CD4-positive, alpha-beta T cell treated with Interleukin-6 at 100 ng/mL for 8 hours (primary cell): ENCODE measurements at regions not wholly inside any gene's neighbourhood (a gene's known extent, or its start where the extent isn't known, plus 50 kb on each side); places are given as distances from the start of the nearest gene placed in this dataset.

Experiments
- DNase-seq: peaks from one replicate; pipeline ENCODE4 v3.0.0-alpha.2; 2020; ENCODE audit warnings: mixed read lengths, low spot score

DNA sequence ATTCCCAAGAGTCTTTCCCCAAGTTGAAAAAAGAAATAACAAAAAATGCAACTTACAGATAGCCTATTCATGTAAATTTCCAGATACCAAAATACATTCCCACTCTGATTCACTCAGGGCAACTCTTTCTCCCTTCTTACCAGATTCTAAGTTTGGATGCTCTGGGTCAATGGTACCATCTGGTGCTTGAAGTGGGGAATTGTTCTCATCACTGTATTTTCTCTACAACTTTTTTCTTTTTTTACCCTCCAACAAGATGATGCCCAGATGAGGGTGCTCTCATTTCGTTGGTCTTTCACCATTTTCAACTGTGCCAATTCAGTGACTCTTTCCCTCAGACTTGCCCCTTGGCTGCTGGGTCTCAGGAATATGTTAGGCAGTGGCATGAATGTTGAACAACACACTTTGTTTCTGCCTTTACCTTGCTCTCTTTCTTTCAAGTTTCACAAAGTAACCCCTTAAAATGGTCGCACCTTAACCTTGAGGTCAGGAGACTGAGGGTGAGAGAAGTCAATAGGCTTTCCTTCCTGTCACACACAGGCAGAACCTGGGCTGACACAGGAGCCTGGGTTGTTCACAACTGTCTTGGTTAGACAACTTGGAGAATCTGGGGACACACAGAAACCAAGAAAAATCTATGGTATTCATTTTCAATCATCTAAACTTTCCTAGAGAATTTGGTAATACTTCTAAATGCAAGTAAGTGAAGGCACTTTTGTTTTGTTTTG is 330.7 kb upstream of the SLCO3A1 start:
- peak; percentile 5 for DNase-seq

DNA sequence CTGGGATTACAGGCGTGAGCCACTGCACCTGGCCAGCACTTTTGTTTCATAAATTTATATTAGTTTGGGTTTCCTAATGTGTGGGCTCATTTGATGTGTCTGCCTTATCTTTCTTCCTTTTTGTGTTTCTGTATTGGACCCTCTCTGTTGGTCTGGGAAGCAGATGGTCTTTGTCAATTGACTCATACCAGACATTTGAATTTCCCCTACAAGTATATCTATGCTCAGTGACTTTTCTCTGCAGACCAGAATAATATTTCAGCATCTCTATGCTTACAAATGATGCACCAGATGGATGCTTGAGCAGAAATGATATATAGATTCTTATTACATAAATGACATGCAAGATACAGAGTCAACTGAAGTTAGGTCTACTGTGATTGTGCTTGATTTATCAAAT is 329.9 kb upstream of the SLCO3A1 start:
- DNase-seq, result no peak

DNA sequence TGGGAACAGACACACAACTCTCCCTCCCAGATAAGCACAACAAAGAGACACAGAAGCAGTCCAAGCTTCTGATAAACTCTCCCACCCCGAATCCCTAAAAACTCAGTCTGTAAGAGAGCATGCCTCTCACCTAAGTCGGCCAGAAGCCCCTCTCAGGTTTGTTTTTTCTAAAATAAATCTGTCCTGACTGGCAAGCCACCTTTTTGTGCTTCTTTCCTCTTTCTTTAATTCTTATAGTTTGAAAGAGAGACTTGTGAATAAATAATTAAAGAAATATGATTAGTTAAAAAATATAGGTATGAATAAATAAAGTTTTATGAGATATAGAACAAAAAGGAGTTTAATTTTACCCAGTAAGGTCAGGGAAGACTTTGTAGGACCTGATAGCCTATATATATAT is 329.0 kb upstream of the SLCO3A1 start:
- no peak for DNase-seq

DNA sequence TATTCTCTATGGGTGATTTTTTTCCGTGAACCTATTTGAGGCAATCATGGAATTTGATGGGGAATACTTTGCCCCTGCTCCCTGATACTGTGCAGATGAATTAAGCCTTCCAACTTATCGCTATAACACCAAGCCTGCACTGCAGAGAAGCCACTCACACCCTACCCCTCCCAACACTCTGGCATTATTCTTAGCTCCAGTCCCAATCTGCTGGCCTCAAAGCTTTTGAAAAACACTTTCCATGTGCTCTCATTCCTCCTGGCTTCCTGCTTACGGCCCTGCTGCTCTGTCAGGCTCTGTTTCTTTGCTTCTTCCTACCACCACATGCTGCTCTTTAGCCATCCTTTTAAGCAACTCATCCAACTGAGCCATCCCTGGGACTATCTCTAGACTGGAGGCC is 327.8 kb upstream of the SLCO3A1 start:
- DNase-seq, result no peak

DNA sequence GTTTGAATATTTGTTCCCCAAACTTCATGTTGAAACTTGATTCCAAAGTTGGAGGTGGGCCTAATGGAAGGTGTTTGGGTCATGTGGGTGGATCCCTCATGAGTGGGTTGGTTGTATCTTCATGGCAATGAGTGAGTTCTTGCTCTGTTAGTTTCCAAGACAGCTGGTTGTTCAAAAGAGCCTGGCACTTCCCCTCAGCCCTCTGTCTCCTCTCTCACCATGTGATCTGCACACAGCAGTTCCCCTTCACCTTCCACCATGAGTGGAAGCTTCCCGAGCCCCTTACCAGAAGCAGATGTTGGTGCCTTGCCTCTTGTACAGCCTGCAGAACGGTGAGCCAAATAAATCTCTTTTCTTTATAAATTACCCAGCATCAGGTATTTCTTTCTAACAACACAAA is 327.1 kb upstream of the SLCO3A1 start:
- no peak for DNase-seq

DNA sequence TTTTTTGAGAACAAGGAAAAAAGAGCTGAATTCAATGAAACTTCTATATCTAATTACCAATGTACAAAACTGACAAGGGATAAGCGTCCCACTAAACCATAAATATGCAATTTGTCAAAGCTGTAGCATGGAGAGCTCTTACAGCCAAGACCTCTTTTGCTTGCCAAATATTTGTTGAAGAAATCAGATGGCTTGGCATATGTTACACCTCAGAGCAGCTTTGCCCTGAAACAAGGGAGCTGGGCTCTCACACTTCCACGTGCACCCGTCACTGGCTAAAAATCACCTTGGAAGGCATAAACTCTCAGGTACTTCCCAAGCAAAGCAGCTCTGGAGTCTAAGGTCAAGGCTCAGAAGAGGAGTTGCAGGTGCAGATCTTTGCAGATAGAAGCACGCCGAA is 324.7 kb upstream of the SLCO3A1 start:
- no peak for DNase-seq

DNA sequence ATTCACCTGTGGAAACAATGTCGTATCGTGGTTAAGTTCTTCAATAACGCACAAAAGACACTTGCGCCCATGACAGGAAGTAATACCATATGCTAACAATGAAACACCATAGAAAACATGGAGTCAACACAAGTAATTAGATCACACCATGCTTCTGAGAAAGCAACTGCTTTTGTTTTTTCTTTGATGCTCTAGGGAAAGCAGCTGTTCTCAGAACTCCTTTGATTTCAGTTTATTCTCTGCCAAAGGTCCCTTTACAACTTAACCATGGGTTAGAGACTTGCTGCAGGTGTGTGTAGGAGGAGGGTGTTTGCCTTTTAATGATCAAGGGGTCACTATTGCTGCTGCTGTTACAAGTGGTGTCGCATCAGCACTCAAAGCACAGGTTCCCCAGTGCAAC is 324.0 kb upstream of the SLCO3A1 start:
- no peak for DNase-seq

DNA sequence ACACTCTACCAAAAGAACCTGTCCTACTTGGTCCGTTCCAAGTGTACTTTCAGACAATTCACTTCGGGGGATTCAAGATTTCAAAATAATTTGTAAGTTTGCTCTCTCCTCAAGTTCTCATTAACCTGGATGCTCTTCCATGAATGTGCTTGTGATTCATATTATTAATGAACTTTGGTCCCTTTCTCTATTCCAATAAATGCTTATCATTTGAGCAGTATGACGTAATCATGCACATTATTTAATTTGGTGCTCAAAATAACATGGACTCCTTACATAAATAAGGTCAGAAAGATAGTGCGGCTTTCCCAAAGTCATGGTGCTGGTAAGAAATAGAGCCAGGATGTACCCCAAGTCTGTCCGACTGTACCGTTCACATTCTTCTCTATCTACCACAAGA is 323.2 kb upstream of the SLCO3A1 start:
- DNase-seq, result no peak

DNA sequence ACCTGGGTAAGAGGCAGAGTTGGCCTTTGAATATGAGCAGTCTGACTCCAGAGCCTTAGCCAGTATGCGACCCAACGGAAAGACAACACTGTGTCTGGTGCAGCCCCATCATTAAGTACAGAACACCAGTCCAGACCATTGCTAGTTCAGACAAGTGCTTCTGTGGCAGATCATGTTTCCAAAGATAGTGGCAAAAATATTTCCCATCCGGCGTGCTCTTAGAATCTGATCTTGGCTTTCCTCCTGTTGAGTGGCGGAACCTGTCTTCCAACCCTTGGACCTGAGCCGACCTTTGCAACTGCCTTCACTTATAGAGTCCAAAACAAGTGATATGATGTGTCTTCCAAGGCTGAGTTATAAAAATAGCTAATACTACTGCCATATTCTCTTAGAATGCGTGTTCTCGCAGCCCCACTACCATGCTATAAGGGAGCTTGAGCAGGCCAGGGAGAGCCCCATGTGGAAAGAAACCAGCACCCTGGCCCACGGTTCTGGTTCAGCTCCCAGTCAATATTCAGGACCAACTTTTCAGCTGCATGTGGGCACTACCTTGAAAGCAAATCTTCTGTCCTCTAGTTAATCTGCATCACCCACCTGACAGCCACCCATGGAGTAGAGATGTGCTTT is 322.4 kb upstream of the SLCO3A1 start:
- DNase-seq, result no peak

DNA sequence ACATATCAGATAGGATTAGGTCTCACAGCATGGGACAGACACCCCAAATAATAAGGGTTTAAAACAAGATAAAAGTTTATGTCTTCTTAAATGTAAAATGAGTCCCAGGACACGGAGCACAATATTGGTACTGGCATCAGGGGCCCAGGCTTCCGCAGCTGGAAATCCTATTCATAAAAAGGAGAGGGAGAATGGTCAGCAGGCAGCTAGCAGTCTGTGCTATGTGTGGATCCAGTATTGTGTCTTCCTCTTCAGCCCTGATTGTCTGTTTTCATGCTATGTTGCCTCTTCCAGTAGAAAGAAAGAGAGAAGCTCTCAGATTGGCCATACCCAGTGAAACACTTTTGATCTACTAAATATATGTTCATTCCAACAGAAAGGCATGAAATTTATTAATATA is 319.3 kb upstream of the SLCO3A1 start:
- DNase-seq, result no peak

DNA sequence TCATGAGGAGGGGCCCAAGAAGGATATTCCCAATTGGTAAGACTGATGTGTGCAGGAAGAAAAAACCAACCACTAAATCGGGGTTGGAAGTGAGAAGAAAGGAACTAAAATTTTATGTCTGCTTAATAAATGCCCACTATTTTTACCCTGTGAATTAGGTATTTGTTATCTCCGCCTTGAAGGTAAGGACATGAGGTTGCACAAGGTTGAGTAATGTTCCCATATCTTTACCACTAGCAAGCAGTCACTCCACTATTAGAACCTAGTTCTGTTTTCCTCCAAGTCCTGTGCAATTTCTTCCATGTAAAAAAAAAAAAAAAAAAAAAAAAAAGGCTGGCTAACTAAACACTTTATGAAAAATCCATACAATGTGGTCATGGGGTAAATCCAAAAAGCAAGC is 318.5 kb upstream of the SLCO3A1 start:
- no peak for DNase-seq

DNA sequence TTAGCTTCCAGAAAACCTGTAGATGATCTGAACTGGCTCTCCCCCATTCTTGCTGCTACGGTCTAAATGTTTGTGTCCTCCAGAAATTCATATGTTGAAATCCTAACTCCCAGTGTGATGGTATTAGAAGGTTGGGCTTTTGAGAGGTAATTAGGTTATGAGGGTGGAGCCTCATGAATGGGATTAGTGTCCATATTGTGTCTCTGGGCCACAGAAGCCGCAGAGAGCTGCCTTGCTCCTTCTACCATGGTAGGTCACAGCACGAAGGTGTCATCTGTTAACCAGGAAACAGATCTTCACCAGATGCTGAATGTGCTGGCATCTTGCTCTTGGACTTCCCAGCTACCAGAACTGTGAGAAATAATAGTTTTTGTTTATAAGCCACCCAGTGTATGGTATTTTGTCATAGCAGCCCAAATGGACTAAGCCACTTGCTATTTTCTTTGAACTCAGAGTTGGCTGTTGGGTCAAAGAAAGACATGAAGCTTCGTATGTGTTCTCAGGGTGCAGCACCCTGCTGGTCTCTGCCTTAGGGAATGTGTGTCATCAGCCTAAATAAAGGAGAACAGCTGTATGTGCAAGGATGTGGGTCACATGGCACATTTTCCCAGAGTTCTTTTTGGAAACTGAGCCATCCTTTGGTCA is 317.5 kb upstream of the SLCO3A1 start:
- DNase-seq, result no peak

DNA sequence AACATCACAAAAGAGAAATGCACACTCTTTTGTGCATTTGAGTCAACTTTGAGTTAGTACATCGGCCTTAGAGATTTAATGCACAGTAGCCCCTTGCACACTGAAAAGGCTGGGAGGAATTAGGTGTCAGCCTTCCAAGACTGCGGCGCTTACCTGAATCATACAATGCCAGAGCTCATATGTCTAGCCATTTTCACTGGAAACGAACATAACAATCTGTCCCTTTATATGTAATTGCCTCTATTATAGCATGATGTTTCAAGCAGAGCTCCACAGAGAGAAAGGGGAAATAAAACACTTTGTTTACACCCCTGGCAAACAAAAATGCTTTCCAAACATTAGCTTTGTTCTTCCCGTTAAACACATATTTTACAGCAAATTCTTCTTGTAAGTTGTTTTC is 315.7 kb upstream of the SLCO3A1 start:
- no peak for DNase-seq

DNA sequence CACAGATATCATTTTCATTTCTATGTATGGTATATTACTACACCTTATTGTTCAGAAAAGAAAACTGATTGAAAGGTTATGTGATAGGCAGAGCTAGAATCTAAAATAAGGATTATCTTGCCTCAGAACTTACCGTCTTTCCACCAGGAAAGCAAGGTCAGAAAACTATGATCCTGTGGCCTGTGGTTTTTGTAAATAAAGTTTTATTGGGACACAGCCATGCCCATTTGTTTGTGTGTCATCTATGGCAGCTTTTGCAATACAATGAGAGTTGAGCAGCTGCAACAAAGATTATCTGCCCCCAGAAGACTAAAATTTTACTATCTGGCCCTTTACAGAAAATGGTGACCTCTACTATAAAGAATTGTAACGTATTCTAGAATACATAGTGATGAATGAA is 314.7 kb upstream of the SLCO3A1 start:
- no peak for DNase-seq

DNA sequence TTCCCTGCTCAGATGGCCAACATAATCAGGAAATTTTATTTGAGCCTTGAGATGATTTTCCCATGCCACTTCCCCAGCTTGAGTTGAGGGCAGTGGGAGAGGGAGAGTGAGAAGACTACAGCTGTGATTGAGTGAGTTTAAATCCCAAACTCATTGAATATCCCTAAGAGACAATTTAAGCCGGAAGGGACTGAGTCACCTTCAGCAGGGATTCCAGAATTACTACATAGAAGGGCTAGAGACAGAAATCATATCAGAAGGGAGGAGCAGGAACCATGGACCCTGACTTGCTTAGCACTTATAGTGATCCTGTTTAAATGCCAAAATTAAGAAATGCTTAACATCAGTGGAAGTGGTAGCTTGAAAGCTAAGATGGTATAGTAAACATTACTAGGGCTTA is 312.2 kb upstream of the SLCO3A1 start:
- DNase-seq, result no peak

DNA sequence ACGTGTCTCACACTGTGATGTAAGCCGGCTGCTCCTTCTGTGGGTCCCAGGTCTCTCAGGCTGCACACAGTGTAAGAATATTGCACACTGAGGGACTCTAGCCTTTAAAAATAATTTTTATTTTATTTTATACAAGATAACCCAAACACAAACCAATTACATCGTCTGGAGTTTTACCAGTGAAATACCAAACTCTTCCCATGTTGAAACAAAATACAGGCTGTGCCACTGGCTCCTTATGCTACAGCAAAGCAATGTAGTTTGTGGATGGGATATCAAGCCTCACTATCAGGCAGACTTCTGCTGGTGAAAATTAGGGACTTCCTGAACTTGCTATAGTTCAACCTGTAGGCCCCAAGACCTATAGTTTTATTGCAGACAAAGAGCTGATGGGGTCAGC is 311.3 kb upstream of the SLCO3A1 start:
- no peak for DNase-seq

DNA sequence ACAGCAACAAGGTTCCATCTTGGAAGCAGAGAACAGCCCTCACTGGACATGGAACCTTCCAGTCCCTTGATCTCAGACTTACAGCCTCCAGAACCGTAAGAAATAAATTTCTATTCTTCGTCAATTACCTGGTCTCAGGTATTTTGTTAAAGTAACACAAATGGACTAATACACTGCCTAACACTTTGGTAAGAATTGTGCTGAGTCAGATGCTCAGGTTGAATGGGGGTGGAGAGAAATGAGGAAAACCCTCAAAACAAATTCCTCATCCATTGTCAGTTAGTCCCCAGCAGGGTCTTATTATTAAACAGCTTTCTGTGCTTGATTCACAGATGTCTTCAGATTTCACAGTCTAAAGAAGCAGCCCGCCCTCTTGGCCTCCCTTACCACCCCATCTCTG is 306.2 kb upstream of the SLCO3A1 start:
- no peak for DNase-seq

DNA sequence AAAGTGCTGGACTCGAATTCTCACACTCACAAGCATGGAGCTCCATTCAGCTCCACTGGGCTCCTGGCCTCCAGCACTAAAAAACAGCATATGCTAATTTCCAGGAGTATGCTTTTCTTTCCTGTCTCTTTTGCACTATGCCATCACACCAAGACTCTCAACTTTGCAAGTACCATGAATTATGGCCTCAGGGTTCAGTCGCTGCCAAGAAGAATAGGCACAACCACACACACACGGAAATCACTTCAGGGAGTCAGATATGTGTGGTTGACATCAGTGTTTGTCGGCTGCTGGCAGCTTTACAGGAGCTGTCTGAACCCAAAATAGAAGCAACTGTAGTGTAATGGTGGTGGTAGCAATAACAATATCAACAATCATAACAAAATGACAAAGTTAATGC is 305.0 kb upstream of the SLCO3A1 start:
- DNase-seq, result no peak

DNA sequence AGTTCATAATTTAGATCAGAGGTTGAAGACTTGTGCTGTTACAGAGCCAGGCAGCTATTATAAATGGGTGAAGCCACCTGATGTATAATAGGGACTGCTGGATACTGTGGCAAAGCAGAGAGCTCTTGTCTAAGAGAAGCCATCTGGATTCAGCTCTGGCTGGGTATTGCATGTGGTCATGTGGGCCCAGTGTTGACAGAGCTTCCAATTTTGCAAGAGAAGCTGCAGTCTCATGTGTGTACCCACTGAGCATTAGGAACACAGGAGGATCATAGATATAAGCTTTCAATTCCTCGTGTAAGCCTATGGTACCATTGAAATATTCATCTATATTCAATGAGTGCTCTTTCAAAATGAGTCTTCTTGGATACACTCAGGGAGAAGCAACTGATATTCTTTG is 303.9 kb upstream of the SLCO3A1 start:
- no peak for DNase-seq

DNA sequence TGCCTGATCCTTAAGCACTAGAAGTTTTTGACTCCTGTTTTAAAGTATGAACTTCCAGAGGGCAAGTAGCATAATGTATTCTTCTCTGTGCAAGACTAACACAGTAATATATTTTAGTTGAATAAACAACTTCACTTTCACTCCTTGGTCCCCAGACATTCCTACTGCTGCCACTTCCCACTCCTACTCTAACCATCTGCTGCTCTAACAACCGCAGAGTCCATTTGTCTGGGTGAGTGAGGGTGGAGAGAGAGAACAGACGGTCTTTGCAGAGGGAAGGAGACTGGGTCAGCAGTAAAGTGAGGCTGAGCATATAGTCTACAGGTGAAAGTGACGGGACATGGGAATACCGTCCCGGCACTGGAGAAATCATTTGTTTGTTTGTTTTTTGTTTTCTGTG is 301.0 kb upstream of the SLCO3A1 start:
- DNase-seq, result no peak

DNA sequence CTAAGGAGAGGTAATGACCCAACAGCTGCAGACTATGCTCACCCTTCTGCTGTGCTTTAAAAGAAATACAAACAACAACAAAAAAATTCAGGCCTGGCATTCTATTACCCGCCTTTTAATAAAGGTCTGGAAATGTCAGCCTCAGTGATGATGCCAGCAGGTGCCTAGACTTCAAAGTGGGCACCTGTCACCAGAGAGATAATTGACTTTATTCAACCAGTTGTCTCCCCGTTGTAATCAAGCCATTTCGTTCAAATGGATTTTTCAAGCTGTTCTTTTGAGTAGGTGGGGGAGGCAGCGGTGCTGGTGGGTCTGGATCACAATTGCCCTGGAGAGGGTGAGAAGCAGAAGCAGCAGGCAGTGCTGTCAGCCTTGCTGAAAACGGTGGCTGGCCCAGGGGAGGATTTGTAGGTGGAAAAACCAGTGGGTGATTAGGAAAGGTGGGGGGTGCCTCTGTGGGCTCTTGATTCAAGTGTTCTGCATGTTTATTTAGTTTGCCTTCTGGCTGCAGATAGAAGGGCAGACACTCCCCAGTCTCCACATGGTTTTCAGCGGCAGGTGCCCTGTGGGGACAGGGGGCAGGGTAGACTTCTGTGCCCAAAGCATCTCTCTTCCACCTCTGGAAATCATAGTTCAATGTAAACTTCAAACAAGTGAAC is 300.2 kb upstream of the SLCO3A1 start:
- DNase-seq, result no peak

DNA sequence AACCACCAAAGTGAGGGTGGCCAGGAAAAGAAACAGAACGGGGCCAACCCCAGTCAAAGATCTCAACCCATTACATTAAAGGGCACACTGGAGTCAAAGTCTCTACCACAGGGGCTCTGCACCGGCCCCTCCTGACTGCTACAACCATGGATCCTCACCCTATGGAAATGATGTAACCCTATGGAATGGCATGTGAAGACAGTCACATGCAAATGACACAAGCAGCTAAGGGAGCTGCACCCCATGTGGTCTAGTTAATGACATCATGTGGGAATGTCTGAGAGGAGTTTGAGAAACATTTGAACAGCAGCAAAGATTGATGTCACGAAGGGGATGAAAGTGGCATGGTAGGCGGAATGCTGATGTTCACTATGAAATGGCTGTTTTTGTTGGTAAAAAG is 298.2 kb upstream of the SLCO3A1 start:
- DNase-seq, result no peak

DNA sequence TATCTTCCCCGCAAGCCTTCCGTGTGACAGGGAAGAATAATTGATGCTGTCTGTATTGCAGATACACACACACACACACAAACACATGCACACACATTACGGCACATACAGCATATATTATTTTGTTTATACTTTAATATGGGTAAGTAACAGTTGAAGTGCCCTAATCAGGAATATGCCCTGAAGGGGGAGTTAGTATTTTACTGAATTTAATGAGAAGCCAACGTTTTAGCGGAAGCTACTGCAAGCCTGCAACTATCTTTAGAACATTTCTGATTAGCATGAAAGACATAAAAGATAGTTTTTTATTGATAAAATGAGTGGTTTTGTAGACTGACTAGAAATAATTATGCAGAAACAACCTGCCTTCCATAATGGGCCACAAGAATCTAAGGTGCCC is 296.6 kb upstream of the SLCO3A1 start:
- no peak for DNase-seq
